ENCODE measurements at regions not wholly inside any gene's neighbourhood (a gene's known extent, or its start where the extent isn't known, plus 50 kb on each side); places are given as distances from the start of the nearest gene placed in this dataset.

GRCh38 chr2:20551260-20551944 is 99.5 kb downstream of the HS1BP3 start:
- WGBS, 2 donors: 53 to 57% methylated on average over 9 of the region's 9 CpGs
- DNase-seq (ENCODE audit: low spot score in 2 of 2): no peak
- H3K4me3 ChIP-seq (ENCODE audit: low read depth, poor library complexity, severe bottlenecking): no peak overlapping the region
- TF ChIP-seq POLR2A (IDR thresholded peaks at IDR 0.05): no peak
- TF ChIP-seq CTCF (IDR thresholded peaks at IDR 0.05): no peak
- intact Hi-C loops (cut with DNase I; ENCODE audit: low total_unique reads): no loop called here

GRCh38 chr2:20551945-20552328 is 99.0 kb downstream of the HS1BP3 start:
- no peak overlapping the region for H3K4me3 ChIP-seq (ENCODE audit: low read depth, poor library complexity, severe bottlenecking)
- WGBS, 2 donors: 86 to 90% methylated on average over 5 of the region's 5 CpGs
- DNase-seq (ENCODE audit: low spot score in 2 of 2): no peak
- TF ChIP-seq CTCF (IDR thresholded peaks at IDR 0.05): no peak
- TF ChIP-seq POLR2A (IDR thresholded peaks at IDR 0.05): no peak
- intact Hi-C loops (cut with DNase I; ENCODE audit: low total_unique reads): no loop called here

GRCh38 chr2:20552847-20553246 is 98.1 kb downstream of the HS1BP3 start:
- H3K4me3 ChIP-seq (ENCODE audit: low read depth, poor library complexity, severe bottlenecking): no peak overlapping the region
- no peak for DNase-seq (ENCODE audit: low spot score in 2 of 2)
- intact Hi-C loops (cut with DNase I; ENCODE audit: low total_unique reads): no loop called here
- TF ChIP-seq POLR2A (IDR thresholded peaks at IDR 0.05) (no peak), CTCF (IDR thresholded peaks at IDR 0.05) (no peak)
- 69 to 82% methylated on average over 3 of the region's 3 CpGs for WGBS, 2 donors

GRCh38 chr2:20553580-20553979 is 97.3 kb downstream of the HS1BP3 start:
- DNase-seq (ENCODE audit: low spot score in 2 of 2): no peak
- no peak overlapping the region for H3K4me3 ChIP-seq (ENCODE audit: low read depth, poor library complexity, severe bottlenecking)
- WGBS, 2 donors: 71% methylated on average over 5 of the region's 5 CpGs
- TF ChIP-seq CTCF (IDR thresholded peaks at IDR 0.05) (no peak), POLR2A (IDR thresholded peaks at IDR 0.05) (no peak)
- intact Hi-C loops (cut with DNase I; ENCODE audit: low total_unique reads): no loop called here

- no peak for DNase-seq (ENCODE audit: low spot score in 2 of 2)
- TF ChIP-seq CTCF (IDR thresholded peaks at IDR 0.05) (no peak), POLR2A (IDR thresholded peaks at IDR 0.05) (no peak)
- no peak overlapping the region for H3K4me3 ChIP-seq (ENCODE audit: low read depth, poor library complexity, severe bottlenecking)
- intact Hi-C loops (cut with DNase I; ENCODE audit: low total_unique reads): no loop called here
Measured at GRCh38 chr2:20555954-20556353, 94.9 kb downstream of the HS1BP3 start.

- TF ChIP-seq CTCF (IDR thresholded peaks at IDR 0.05): no peak
- TF ChIP-seq POLR2A (IDR thresholded peaks at IDR 0.05): no peak
- intact Hi-C loops (cut with DNase I; ENCODE audit: low total_unique reads): no loop called here
- no peak overlapping the region for H3K4me3 ChIP-seq (ENCODE audit: low read depth, poor library complexity, severe bottlenecking)
- 80 to 84% methylated on average over 4 of the region's 4 CpGs for WGBS, 2 donors
- no peak for DNase-seq (ENCODE audit: low spot score in 2 of 2)
Measured at GRCh38 chr2:20556756-20557155, 94.1 kb downstream of the HS1BP3 start.
